ENCODE measurements at regions not wholly inside any gene's neighbourhood (a gene's known extent, or its start where the extent isn't known, plus 50 kb on each side); places are given as distances from the start of the nearest gene placed in this dataset.

- Histone ChIP-seq H3K9ac (ENCODE audit: low read length) (no peak overlapping the region), H3K9me3 (ENCODE audit: insufficient read depth, low read depth, low read length) (no peaks in the 10 kb centered on the region), H3K4me2 (ENCODE audit: low read length) (peak overlapping the region; percentile 38), H3K36me3 (ENCODE audit: insufficient read depth, low read length) (no peaks in the 10 kb centered on the region), H3K4me1 (ENCODE audit: insufficient read depth, low read length) (peaks cover 30% of the 10 kb centered on the region), H3K27me3 (ENCODE audit: insufficient read depth, low read length) (peaks cover 22% of the 10 kb centered on the region), H3K27ac (ENCODE audit: low read depth, low read length) (no peak overlapping the region), H3K4me3 (ENCODE audit: insufficient read depth, low read depth, low read length) (no peak overlapping the region), H3K79me2 (ENCODE audit: insufficient read depth, low read length) (no peaks in the 10 kb centered on the region), H2AFZ (ENCODE audit: low read depth, low read length) (no peak overlapping the region), H4K20me1 (ENCODE audit: insufficient read depth, low read length) (no peaks in the 10 kb centered on the region)
- Mint-ChIP-seq H3K27me3 (ENCODE audit: low read depth, unreplicated experiment) (peaks cover 24% of the 10 kb centered on the region), H3K4me3 (ENCODE audit: unreplicated experiment) (no peak overlapping the region), H3K36me3 (ENCODE audit: low read depth, unreplicated experiment) (peaks cover 1% of the 10 kb centered on the region), H3K4me1 (ENCODE audit: low read depth, unreplicated experiment) (peaks cover 16% of the 10 kb centered on the region), H3K27ac (ENCODE audit: unreplicated experiment) (peak overlapping the region; percentile 47), H3K9me3 (ENCODE audit: unreplicated experiment) (no peaks in the 10 kb centered on the region)
- no peak for TF ChIP-seq CTCF (IDR thresholded peaks at IDR 0.05; ENCODE audit: insufficient read depth, low read depth, low read length)
- TF ChIP-seq EZH2 (IDR thresholded peaks at IDR 0.05; ENCODE audit: insufficient read depth, low read length), result no peak
- DNase-seq (ENCODE audit: low read depth), result no peak
- FAIRE-seq, result no peak
Observed at GRCh38 chr6:41429506-41430504, 94.4 kb downstream of the NCR2 start.

GRCh38 chr6:41430875-41431274, 95.5 kb downstream of the NCR2 start:
- Histone ChIP-seq H3K36me3 (ENCODE audit: insufficient read depth, low read length) (no peaks in the 10 kb centered on the region), H2AFZ (ENCODE audit: low read depth, low read length) (no peak overlapping the region), H3K4me2 (ENCODE audit: low read length) (peak overlapping the region; percentile 38), H3K27me3 (ENCODE audit: insufficient read depth, low read length) (peaks cover 16% of the 10 kb centered on the region), H4K20me1 (ENCODE audit: insufficient read depth, low read length) (no peaks in the 10 kb centered on the region), H3K4me1 (ENCODE audit: insufficient read depth, low read length) (peaks cover 30% of the 10 kb centered on the region), H3K4me3 (ENCODE audit: insufficient read depth, low read depth, low read length) (no peak overlapping the region), H3K79me2 (ENCODE audit: insufficient read depth, low read length) (no peaks in the 10 kb centered on the region), H3K9ac (ENCODE audit: low read length) (no peak overlapping the region), H3K27ac (ENCODE audit: low read depth, low read length) (no peak overlapping the region), H3K9me3 (ENCODE audit: insufficient read depth, low read depth, low read length) (no peaks in the 10 kb centered on the region)
- FAIRE-seq (peak; percentile 83), DNase-seq (ENCODE audit: low read depth) (peak; percentile 67)
- Mint-ChIP-seq H3K27ac (ENCODE audit: unreplicated experiment) (no peak overlapping the region), H3K9me3 (ENCODE audit: unreplicated experiment) (no peaks in the 10 kb centered on the region), H3K4me1 (ENCODE audit: low read depth, unreplicated experiment) (peaks cover 19% of the 10 kb centered on the region), H3K27me3 (ENCODE audit: low read depth, unreplicated experiment) (peaks cover 25% of the 10 kb centered on the region), H3K36me3 (ENCODE audit: low read depth, unreplicated experiment) (peaks cover 1% of the 10 kb centered on the region), H3K4me3 (ENCODE audit: unreplicated experiment) (no peak overlapping the region)
- no peak for TF ChIP-seq EZH2 (IDR thresholded peaks at IDR 0.05; ENCODE audit: insufficient read depth, low read length)
- TF ChIP-seq CTCF (IDR thresholded peaks at IDR 0.05; ENCODE audit: insufficient read depth, low read depth, low read length), result no peak

- Histone ChIP-seq H3K4me2 (ENCODE audit: low read length) (no peak overlapping the region), H3K4me3 (ENCODE audit: insufficient read depth, low read depth, low read length) (no peak overlapping the region), H3K79me2 (ENCODE audit: insufficient read depth, low read length) (no peaks in the 10 kb centered on the region), H3K4me1 (ENCODE audit: insufficient read depth, low read length) (peaks cover 21% of the 10 kb centered on the region), H4K20me1 (ENCODE audit: insufficient read depth, low read length) (no peaks in the 10 kb centered on the region), H3K27me3 (ENCODE audit: insufficient read depth, low read length) (peaks cover 3% of the 10 kb centered on the region), H3K9me3 (ENCODE audit: insufficient read depth, low read depth, low read length) (no peaks in the 10 kb centered on the region), H2AFZ (ENCODE audit: low read depth, low read length) (no peak overlapping the region), H3K27ac (ENCODE audit: low read depth, low read length) (no peak overlapping the region), H3K36me3 (ENCODE audit: insufficient read depth, low read length) (no peaks in the 10 kb centered on the region), H3K9ac (ENCODE audit: low read length) (no peak overlapping the region)
- Mint-ChIP-seq H3K36me3 (ENCODE audit: low read depth, unreplicated experiment) (peaks cover 1% of the 10 kb centered on the region), H3K27me3 (ENCODE audit: low read depth, unreplicated experiment) (peaks cover 28% of the 10 kb centered on the region), H3K27ac (ENCODE audit: unreplicated experiment) (no peak overlapping the region), H3K9me3 (ENCODE audit: unreplicated experiment) (no peaks in the 10 kb centered on the region), H3K4me1 (ENCODE audit: low read depth, unreplicated experiment) (peaks cover 19% of the 10 kb centered on the region), H3K4me3 (ENCODE audit: unreplicated experiment) (no peak overlapping the region)
- DNase-seq (ENCODE audit: low read depth) (no peak), FAIRE-seq (no peak)
- no peak for TF ChIP-seq EZH2 (IDR thresholded peaks at IDR 0.05; ENCODE audit: insufficient read depth, low read length)
- TF ChIP-seq CTCF (IDR thresholded peaks at IDR 0.05; ENCODE audit: insufficient read depth, low read depth, low read length), result no peak
Observed at GRCh38 chr6:41432280-41432679, 96.9 kb downstream of the NCR2 start.

Data from astrocyte (in vitro differentiated cells and primary cell).